GM18505 (cell line): ENCODE measurements at regions not wholly inside any gene's neighbourhood (a gene's known extent, or its start where the extent isn't known, plus 50 kb on each side); places are given as distances from the start of the nearest gene placed in this dataset.

Experiments used
- ATAC-seq: cut with Tn5 transposase; IDR thresholded peaks from one replicate; pipeline ENCODE4 v1.9.1; 2021; ENCODE audit not compliant: unreplicated experiment
- POLR2A ChIP-seq: IDR thresholded peaks from 4 replicates; pipeline ENCODE4 v1.6.1; 2011; ENCODE audit warnings: borderline replicate concordance; ENCODE audit not compliant: insufficient read depth, insufficient read length; ENCODE audit errors: extremely low read depth

GRCh38 chr6:90940812-90941481 is 354.1 kb upstream of the MAP3K7 start:
- ATAC-seq = peak; percentile 98
- TF ChIP-seq POLR2A = no peak

- no peak for TF ChIP-seq POLR2A
Observed at GRCh38 chr6:90939906-90940305, 353.0 kb upstream of the MAP3K7 start.

GRCh38 chr6:90938122-90938521 is 351.2 kb upstream of the MAP3K7 start:
- no peak for ATAC-seq
- TF ChIP-seq POLR2A = no peak

More at GRCh38 chr6:90939906-90940305, 353.0 kb upstream of the MAP3K7 start:
- no peak for ATAC-seq

GRCh38 chr6:90936286-90936685 is 349.4 kb upstream of the MAP3K7 start:
- ATAC-seq = no peak
- TF ChIP-seq POLR2A = no peak

- no peak for ATAC-seq
- no peak for TF ChIP-seq POLR2A
Observed at GRCh38 chr6:90934966-90935365, 348.1 kb upstream of the MAP3K7 start.

- no peak for ATAC-seq
- no peak for TF ChIP-seq POLR2A
Observed at GRCh38 chr6:90934081-90934480, 347.2 kb upstream of the MAP3K7 start.

- no peak for ATAC-seq
- no peak for TF ChIP-seq POLR2A
Observed at GRCh38 chr6:90932351-90932750, 345.5 kb upstream of the MAP3K7 start.

- no peak for TF ChIP-seq POLR2A
- ATAC-seq = no peak
Observed at GRCh38 chr6:90928051-90928450, 341.2 kb upstream of the MAP3K7 start.

GRCh38 chr6:90925726-90926125 is 338.9 kb upstream of the MAP3K7 start:
- TF ChIP-seq POLR2A = no peak
- no peak for ATAC-seq

- no peak for TF ChIP-seq POLR2A
- ATAC-seq = no peak
Observed at GRCh38 chr6:90922325-90922724, 335.5 kb upstream of the MAP3K7 start.

GRCh38 chr6:90918361-90918760 is 331.5 kb upstream of the MAP3K7 start:
- ATAC-seq = no peak
- TF ChIP-seq POLR2A = no peak

GRCh38 chr6:90917376-90917775 is 330.5 kb upstream of the MAP3K7 start:
- TF ChIP-seq POLR2A = no peak
- ATAC-seq = no peak

- ATAC-seq = no peak
- TF ChIP-seq POLR2A = no peak
Observed at GRCh38 chr6:90916968-90917367, 330.1 kb upstream of the MAP3K7 start.

- no peak for ATAC-seq
- TF ChIP-seq POLR2A = no peak
Observed at GRCh38 chr6:90915224-90915915, 328.5 kb upstream of the MAP3K7 start.
